HEK293 (cell line): ENCODE measurements at regions not wholly inside any gene's neighbourhood (a gene's known extent, or its start where the extent isn't known, plus 50 kb on each side); places are given as distances from the start of the nearest gene placed in this dataset.

Experiments used
- CTCF ChIA-PET: fragments of 350-600 bp; formaldehyde crosslinking; extraction: SDS; loops from one replicate; lab custom pipeline; 2021; ENCODE audit warnings: antibody characterized with exemption; lab: Yijun Ruan, JAX
- POLR2A ChIA-PET: fragments of 300-600 bp; formaldehyde crosslinking; extraction: SDS; loops from one replicate; lab custom pipeline; 2020; ENCODE audit warnings: antibody characterized with exemption, inconsistent platforms; lab: Yijun Ruan, JAX
- H3K27ac ChIP-seq: fragments of 200-500 bp; sonication (Bioruptor generic); 2 replicates; pipeline ENCODE4 v1.5.1; 2014; ENCODE audit warnings: low read depth, low read length, control low read depth, inconsistent platforms; ENCODE audit errors: extremely low read depth
- H3K36me3 ChIP-seq, 2 experiments: fragments of 200-500 bp in 1 of 2; sonication (Bioruptor generic) in 1 of 2; 1 replicate in 1 of 2; 2 replicates in 1 of 2; pipeline ENCODE4 v1.5.1; 2014 to 2017; ENCODE audit warnings: inconsistent platforms in 2 of 2, low read length in 2 of 2; ENCODE audit not compliant: control insufficient read depth in 2 of 2, insufficient read depth in 1 of 2
- H3K4me1 ChIP-seq: fragments of 200-500 bp; sonication (Bioruptor generic); 2 replicates; pipeline ENCODE4 v1.5.1; 2014; ENCODE audit warnings: mild to moderate bottlenecking, low read length, inconsistent platforms; ENCODE audit not compliant: control insufficient read depth, insufficient read depth
- H3K4me3 ChIP-seq: 2 replicates; pipeline ENCODE4 v1.5.1; 2011; ENCODE audit warnings: low read depth, mild to moderate bottlenecking, control low read depth, low read length, moderate library complexity
- H3K9me3 ChIP-seq: fragments of 200-500 bp; sonication (Bioruptor generic); 2 replicates; pipeline ENCODE4 v1.5.1; 2014; ENCODE audit warnings: low read depth, low read length, inconsistent platforms; ENCODE audit not compliant: control insufficient read depth, insufficient read depth
- BCL6B ChIP-seq: fragments of 450-650 bp; formaldehyde crosslinking; IDR thresholded peaks from 2 replicates; pipeline ENCODE4 v1.5.1; 2017; ENCODE audit warnings: missing biosample characterization, missing genetic modification characterization
- GLI2 ChIP-seq: fragments of 450-650 bp; formaldehyde crosslinking; IDR thresholded peaks from 2 replicates; pipeline ENCODE4; 2017; ENCODE audit warnings: missing biosample characterization, missing genetic modification characterization, low read depth, borderline replicate concordance
- KLF7 ChIP-seq: fragments of 450-650 bp; formaldehyde crosslinking; IDR thresholded peaks from 2 replicates; pipeline ENCODE4 v1.5.1; 2016; ENCODE audit warnings: missing biosample characterization, missing genetic modification characterization, borderline replicate concordance
- ZBTB11 ChIP-seq: fragments of 450-650 bp; formaldehyde crosslinking; conservative IDR thresholded peaks from 2 replicates; pipeline ENCODE4 v1.5.1; 2016; ENCODE audit warnings: low read depth, missing biosample characterization, missing genetic modification characterization
- ZBTB8A ChIP-seq: fragments of 450-650 bp; formaldehyde crosslinking; IDR thresholded peaks from 2 replicates; pipeline ENCODE4 v1.5.1; 2016; ENCODE audit warnings: missing biosample characterization, missing genetic modification characterization
- ZNF133 ChIP-seq: fragments of 450-650 bp; formaldehyde crosslinking; IDR thresholded peaks from 2 replicates; pipeline ENCODE4 v1.5.1; 2016; ENCODE audit warnings: missing biosample characterization, missing genetic modification characterization
- ZNF138 ChIP-seq: fragments of 450-650 bp; formaldehyde crosslinking; IDR thresholded peaks from 2 replicates; pipeline ENCODE4 v1.5.1; 2016; ENCODE audit warnings: missing biosample characterization, missing genetic modification characterization, borderline replicate concordance
- ZNF157 ChIP-seq: fragments of 450-650 bp; formaldehyde crosslinking; IDR thresholded peaks from 2 replicates; pipeline ENCODE4 v1.5.1; 2016; ENCODE audit warnings: missing biosample characterization, missing genetic modification characterization
- ZNF48 ChIP-seq: fragments of 450-650 bp; formaldehyde crosslinking; IDR thresholded peaks from 2 replicates; pipeline ENCODE4 v1.5.1; 2016; ENCODE audit warnings: missing biosample characterization, missing genetic modification characterization
- ZNF514 ChIP-seq: fragments of 450-650 bp; formaldehyde crosslinking; IDR thresholded peaks from 2 replicates; pipeline ENCODE4 v1.5.1; 2016; ENCODE audit warnings: missing biosample characterization, missing genetic modification characterization
- ZNF548 ChIP-seq: fragments of 450-650 bp; formaldehyde crosslinking; IDR thresholded peaks from 2 replicates; pipeline ENCODE4 v1.5.1; 2016; ENCODE audit warnings: missing biosample characterization, missing genetic modification characterization
- ZNF585B ChIP-seq: fragments of 450-650 bp; formaldehyde crosslinking; IDR thresholded peaks from 2 replicates; pipeline ENCODE4 v1.5.1; 2016; ENCODE audit warnings: missing biosample characterization, missing genetic modification characterization
- ZNF596 ChIP-seq: fragments of 450-650 bp; IDR thresholded peaks from 2 replicates; pipeline ENCODE4 v1.5.0; 2018; ENCODE audit warnings: missing biosample characterization, mild to moderate bottlenecking, missing genetic modification characterization, moderate library complexity
- ZNF654 ChIP-seq: fragments of 450-650 bp; formaldehyde crosslinking; IDR thresholded peaks from 2 replicates; pipeline ENCODE4 v1.5.1; 2016; ENCODE audit warnings: low read depth, missing biosample characterization, missing genetic modification characterization
- ZNF670 ChIP-seq: fragments of 450-650 bp; formaldehyde crosslinking; IDR thresholded peaks from 2 replicates; pipeline ENCODE4 v1.5.1; 2016; ENCODE audit warnings: missing biosample characterization, missing genetic modification characterization, low read depth
- ZNF76 ChIP-seq: fragments of 450-650 bp; formaldehyde crosslinking; IDR thresholded peaks from 2 replicates; pipeline ENCODE4; 2016; ENCODE audit warnings: low read depth, missing biosample characterization, missing genetic modification characterization, borderline replicate concordance
- ZSCAN30 ChIP-seq: fragments of 450-650 bp; IDR thresholded peaks from 2 replicates; pipeline ENCODE4 v1.5.1; 2018; ENCODE audit warnings: missing biosample characterization, mild to moderate bottlenecking, missing genetic modification characterization, moderate library complexity
- TF ChIP-seq, protein P1 (sequence below): fragments of 450-650 bp; formaldehyde crosslinking; IDR thresholded peaks from 2 replicates; pipeline ENCODE4 v1.5.1; 2017; ENCODE audit warnings: missing biosample characterization, mild to moderate bottlenecking, missing genetic modification characterization, moderate library complexity
- TF ChIP-seq, protein P2 (sequence below): fragments of 450-650 bp; formaldehyde crosslinking; IDR thresholded peaks from 2 replicates; pipeline ENCODE4 v1.5.1; 2016; ENCODE audit warnings: missing biosample characterization, missing genetic modification characterization
- TF ChIP-seq, protein P3 (sequence below): IDR thresholded peaks from 2 replicates; pipeline ENCODE4 v1.6.1; 2011; ENCODE audit warnings: mild to moderate bottlenecking, low read depth, low read length, borderline replicate concordance

- no peaks in the 10 kb centered on the region for H3K36me3 ChIP-seq
- ChIA-PET CTCF (interaction anchor here (0.5 to 2.3 kb wide), 2 partner anchors 8 to 429 kb away, joined by 3 to 12 read pairs; no protein-coding TSS in a partner anchor), POLR2A (no interaction called here)
- H3K4me3 ChIP-seq, result no peak overlapping the region
- TF ChIP-seq ZNF157 (tag by site-specific recombination) (no peak), ZNF48 (tag by site-specific recombination) (no peak), ZNF596 (tag by site-specific recombination) (no peak), ZNF548 (tag by site-specific recombination) (no peak), KLF7 (tag by site-specific recombination) (no peak), BCL6B (tag by site-specific recombination) (no peak)
- TF ChIP-seq, protein P1, sequence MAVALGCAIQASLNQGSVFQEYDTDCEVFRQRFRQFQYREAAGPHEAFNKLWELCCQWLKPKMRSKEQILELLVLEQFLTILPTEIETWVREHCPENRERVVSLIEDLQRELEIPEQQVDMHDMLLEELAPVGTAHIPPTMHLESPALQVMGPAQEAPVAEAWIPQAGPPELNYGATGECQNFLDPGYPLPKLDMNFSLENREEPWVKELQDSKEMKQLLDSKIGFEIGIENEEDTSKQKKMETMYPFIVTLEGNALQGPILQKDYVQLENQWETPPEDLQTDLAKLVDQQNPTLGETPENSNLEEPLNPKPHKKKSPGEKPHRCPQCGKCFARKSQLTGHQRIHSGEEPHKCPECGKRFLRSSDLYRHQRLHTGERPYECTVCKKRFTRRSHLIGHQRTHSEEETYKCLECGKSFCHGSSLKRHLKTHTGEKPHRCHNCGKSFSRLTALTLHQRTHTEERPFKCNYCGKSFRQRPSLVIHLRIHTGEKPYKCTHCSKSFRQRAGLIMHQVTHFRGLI (tag by site-specific recombination), result no peak
- TF ChIP-seq, all 188 proteins: peak for 0
- H3K4me1 ChIP-seq, result no peaks in the 10 kb centered on the region
- no peaks in the 10 kb centered on the region for H3K9me3 ChIP-seq
- H3K27ac ChIP-seq, result no peak overlapping the region
Observed at GRCh38 chr3:17850448-17850847, 108.0 kb upstream of the TBC1D5 start.

- Histone ChIP-seq H3K27ac (no peak overlapping the region), H3K4me3 (no peak overlapping the region), H3K36me3 (no peaks in the 10 kb centered on the region), H3K4me1 (no peaks in the 10 kb centered on the region), H3K9me3 (no peaks in the 10 kb centered on the region)
- CTCF ChIA-PET, result interaction anchor here (0.8 kb wide), 1 partner anchor 162 kb away, joined by 3 read pairs; no protein-coding TSS in a partner anchor
- TF ChIP-seq ZNF585B (tag by site-specific recombination) (no peak), ZNF76 (tag by site-specific recombination) (no peak), ZNF133 (tag by site-specific recombination) (no peak), GLI2 (tag by site-specific recombination) (no peak), ZBTB11 (tag by site-specific recombination) (no peak)
- POLR2A ChIA-PET, result no interaction called here
Observed at GRCh38 chr3:17848102-17848501, 105.7 kb upstream of the TBC1D5 start.

GRCh38 chr3:17847156-17847555 lies 104.7 kb upstream of the TBC1D5 start:
- Histone ChIP-seq H3K4me1 (no peaks in the 10 kb centered on the region), H3K27ac (no peak overlapping the region), H3K9me3 (no peaks in the 10 kb centered on the region), H3K36me3 (no peaks in the 10 kb centered on the region)
- CTCF ChIA-PET, result interaction anchor here (0.6 kb wide), 1 partner anchor 1330 kb away, joined by 3 read pairs; no protein-coding TSS in a partner anchor
- TF ChIP-seq, protein P2, sequence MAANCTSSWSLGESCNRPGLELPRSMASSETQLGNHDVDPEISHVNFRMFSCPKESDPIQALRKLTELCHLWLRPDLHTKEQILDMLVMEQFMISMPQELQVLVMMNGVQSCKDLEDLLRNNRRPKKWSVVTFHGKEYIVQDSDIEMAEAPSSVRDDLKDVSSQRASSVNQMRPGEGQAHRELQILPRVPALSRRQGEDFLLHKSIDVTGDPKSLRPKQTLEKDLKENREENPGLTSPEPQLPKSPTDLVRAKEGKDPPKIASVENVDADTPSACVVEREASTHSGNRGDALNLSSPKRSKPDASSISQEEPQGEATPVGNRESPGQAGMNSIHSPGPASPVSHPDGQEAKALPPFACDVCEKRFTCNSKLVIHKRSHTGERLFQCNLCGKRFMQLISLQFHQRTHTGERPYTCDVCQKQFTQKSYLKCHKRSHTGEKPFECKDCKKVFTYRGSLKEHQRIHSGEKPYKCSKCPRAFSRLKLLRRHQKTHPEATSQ, result no peak
- no peak for TF ChIP-seq ZNF654 (tag by site-specific recombination)
- no peak for TF ChIP-seq ZSCAN30 (tag by site-specific recombination)
- TF ChIP-seq ZNF514 (tag by site-specific recombination), result no peak
- TF ChIP-seq ZNF670 (tag by site-specific recombination), result no peak
- TF ChIP-seq, protein P3, sequence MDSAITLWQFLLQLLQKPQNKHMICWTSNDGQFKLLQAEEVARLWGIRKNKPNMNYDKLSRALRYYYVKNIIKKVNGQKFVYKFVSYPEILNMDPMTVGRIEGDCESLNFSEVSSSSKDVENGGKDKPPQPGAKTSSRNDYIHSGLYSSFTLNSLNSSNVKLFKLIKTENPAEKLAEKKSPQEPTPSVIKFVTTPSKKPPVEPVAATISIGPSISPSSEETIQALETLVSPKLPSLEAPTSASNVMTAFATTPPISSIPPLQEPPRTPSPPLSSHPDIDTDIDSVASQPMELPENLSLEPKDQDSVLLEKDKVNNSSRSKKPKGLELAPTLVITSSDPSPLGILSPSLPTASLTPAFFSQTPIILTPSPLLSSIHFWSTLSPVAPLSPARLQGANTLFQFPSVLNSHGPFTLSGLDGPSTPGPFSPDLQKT, result no peak
- TF ChIP-seq ZBTB8A (tag by site-specific recombination), result no peak
- TF ChIP-seq ZNF138 (tag by site-specific recombination), result no peak
- TF ChIP-seq, all 188 proteins: peak for 0
- no peak overlapping the region for H3K4me3 ChIP-seq
- POLR2A ChIA-PET, result no interaction called here
